GM12873 (cell line): ENCODE measurements at regions not wholly inside any gene's neighbourhood (a gene's known extent, or its start where the extent isn't known, plus 50 kb on each side); places are given as distances from the start of the nearest gene placed in this dataset.

Experiments
- TF ChIP-seq, protein P1 (sequence below): IDR thresholded peaks from 2 replicates; pipeline ENCODE4 v1.5.1; 2012; ENCODE audit warnings: low read depth, mild to moderate bottlenecking, moderate library complexity, low read length, control low read depth; ENCODE audit not compliant: insufficient read depth; ENCODE audit errors: missing control alignments

DNA sequence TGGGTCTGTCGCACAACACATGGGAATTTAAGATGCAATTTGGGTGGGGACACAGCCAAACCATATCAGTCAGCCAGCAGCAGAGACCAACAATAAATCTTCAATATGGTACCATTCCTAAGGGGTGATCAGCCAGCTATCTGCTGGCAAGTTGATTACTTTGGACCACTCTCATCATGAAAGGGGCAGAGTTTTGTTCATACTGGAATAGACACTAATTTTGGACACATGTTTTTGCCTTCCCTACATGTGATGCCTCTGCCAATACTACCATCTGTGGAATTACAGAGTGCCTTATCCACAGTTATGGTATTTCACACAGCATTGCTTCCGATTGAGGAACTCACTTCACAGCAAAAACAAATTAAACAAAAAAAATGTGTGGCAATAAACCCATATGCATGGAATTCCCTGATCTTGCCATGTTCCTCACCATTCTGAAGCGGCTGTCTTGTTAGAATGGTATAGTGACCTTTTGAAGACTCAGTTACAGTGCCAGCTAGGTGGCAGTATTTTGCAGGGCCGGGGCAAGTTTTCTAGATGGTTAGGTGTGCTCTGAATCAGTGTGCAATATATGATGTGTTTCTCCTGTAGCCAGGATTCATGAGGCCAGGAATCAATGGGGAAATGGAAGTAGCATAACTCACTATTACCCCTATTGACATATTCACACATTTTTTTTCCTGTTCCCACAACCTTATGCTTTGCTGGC lies 179.0 kb upstream of the IGF1 start:
- TF ChIP-seq, protein P1, sequence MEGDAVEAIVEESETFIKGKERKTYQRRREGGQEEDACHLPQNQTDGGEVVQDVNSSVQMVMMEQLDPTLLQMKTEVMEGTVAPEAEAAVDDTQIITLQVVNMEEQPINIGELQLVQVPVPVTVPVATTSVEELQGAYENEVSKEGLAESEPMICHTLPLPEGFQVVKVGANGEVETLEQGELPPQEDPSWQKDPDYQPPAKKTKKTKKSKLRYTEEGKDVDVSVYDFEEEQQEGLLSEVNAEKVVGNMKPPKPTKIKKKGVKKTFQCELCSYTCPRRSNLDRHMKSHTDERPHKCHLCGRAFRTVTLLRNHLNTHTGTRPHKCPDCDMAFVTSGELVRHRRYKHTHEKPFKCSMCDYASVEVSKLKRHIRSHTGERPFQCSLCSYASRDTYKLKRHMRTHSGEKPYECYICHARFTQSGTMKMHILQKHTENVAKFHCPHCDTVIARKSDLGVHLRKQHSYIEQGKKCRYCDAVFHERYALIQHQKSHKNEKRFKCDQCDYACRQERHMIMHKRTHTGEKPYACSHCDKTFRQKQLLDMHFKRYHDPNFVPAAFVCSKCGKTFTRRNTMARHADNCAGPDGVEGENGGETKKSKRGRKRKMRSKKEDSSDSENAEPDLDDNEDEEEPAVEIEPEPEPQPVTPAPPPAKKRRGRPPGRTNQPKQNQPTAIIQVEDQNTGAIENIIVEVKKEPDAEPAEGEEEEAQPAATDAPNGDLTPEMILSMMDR, result peak; percentile 21

DNA sequence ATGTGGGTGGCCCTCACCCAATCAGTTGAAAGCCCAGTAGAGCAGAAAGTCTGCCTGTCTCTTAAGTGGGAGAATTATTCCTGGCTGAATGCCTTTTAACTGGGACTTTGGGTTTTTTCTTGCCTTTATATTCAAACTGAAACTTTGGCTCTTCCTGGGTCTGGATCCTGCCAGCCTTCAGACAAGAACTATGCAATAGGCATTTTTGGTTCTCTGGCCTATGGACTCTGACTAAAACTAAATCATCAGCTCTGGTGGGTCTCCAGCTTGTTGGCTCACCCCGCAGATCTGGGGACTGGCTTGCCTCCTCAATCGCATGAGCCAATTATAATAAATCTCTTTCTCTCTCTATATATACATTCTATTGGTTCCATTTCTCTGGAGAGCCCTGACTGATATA lies 173.0 kb upstream of the IGF1 start:
- TF ChIP-seq, protein P1, result no peak

DNA sequence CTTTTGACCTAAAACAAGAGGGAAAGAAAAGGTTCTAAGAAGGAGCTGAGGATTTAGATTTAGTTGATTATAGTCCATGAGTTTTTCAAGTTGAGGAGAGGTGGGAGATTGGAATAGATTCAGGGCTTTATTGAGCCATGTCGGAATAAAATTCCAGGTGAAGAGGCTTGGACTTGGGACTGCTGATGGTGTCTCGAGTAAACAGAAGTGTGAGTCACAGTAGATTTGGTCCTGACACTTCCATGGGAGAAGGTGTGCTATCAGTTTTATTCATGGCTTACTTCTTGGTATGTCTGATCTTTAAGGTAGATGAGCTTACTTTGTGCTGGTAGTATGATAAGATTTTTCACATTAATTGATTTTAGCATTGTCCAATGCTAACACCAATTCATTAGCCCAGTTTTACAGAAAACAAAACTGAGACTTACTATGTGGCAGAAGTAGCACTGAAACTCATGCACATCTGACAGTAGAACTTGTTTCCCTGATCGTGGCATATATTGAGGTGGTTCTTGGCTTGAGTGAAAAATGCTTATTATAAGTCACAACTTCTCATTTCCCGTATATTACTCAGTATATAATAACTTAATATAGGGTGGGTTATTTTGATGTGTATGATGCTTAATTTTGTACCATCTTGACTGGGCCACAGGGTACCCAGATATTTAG lies 172.4 kb upstream of the IGF1 start:
- TF ChIP-seq, protein P1, result no peak

DNA sequence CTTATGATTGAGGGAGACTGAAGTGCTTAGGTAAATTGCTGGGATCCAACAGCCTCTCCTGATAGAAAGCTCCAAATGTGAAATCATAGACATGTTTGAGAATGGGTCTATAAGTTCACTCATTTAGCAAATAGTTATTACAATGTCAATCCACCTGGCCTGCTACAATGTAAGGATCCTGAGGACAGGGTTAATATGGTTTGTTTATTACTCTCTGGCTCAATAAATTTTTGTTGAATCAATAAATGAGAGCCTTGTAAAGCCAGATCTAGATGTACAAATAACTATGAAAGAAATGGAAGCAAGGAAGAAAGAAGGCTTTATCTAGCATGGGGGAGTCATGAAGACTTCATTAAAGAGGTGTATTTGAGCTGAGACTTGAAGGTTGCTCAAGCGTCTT lies 165.6 kb upstream of the IGF1 start:
- TF ChIP-seq, protein P1, result no peak

DNA sequence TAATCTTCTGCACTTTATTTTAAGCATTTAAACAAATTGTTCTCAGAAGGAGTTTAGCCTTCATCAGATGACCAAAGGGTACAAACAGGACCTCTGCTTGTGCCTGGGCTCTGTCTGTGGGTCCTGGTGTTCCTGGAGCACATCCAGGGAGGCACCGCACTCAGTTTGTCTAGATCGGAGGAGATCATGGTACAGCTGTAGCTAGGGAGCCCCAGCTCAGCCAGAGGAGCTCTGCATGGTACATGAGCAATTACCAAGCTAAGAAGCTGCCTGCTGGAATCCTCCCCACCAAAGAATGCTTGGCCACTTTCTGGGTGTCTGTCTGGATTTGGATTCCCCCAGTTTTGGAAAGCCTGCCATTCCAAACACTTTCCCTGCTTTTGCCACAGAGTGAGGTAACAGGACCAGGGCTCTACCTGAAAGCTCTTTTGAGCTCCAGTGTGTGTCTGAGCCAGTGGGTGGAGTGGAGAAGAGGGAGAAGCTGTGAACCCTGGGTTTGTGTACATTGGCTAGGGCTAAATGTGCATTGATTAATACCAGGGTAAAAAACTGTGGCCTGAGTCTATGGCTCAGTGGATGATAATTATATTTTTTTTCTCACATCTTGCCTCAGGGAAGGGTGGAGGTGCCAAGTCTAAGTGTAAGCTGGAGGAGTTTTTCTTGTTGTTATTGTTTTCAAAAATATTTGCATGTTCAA lies 163.7 kb upstream of the IGF1 start:
- TF ChIP-seq, protein P1, result no peak

DNA sequence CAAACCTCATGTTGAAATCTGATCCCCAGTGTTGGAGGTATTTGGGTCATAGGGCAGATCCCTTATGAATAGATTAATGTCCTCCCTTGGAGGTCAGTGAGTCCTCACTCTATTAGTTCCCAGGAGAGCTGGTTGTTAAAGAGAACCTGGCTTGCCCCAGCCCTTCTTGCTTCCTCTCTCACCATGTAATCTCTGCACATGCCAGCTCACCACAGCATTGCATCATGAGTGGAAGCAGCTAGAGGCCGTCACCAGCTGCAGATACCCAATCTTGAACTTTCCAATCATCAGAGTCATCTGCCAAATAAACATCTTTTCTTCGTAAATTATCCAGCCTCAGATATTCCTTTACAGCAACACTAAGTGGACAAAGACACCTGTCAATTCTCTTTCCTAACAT lies 161.8 kb upstream of the IGF1 start:
- TF ChIP-seq, protein P1, result no peak

DNA sequence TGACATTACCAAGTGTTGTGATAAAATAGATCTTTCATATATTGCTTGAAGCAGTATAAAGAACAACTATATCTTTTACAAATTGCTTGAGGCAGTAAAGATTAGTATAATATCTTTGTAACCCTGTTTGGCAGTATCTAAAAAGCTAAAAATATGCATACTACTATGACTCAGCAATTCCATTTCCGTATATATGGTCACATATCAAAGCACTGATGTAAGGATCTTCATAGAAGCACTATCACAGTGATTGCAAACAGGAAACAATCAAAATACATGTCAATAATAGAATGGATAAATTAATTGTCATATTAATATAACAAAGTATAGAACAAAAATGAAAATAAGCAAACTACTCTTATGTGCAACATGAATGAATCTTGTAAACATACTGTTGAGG lies 158.4 kb upstream of the IGF1 start:
- TF ChIP-seq, protein P1, result no peak
